C1 segment of cervical spinal cord (tissue), 14 donors: ENCODE measurements at regions not wholly inside any gene's neighbourhood (a gene's known extent, or its start where the extent isn't known, plus 50 kb on each side); places are given as distances from the start of the nearest gene placed in this dataset.
A peak's percentile ranks its signal among the peaks of the same experiment; 100 is the strongest.
"Not testable (repeated sequence)": the region's sequence is repeated elsewhere in the genome, so short reads cannot be mapped to it uniquely, and the experiment has no call there.

Source experiments
- DNase-seq, 14 donors: peaks; one replicate each; lab custom pipeline; 2025; lab: John Stamatoyannopoulos, UW

DNA sequence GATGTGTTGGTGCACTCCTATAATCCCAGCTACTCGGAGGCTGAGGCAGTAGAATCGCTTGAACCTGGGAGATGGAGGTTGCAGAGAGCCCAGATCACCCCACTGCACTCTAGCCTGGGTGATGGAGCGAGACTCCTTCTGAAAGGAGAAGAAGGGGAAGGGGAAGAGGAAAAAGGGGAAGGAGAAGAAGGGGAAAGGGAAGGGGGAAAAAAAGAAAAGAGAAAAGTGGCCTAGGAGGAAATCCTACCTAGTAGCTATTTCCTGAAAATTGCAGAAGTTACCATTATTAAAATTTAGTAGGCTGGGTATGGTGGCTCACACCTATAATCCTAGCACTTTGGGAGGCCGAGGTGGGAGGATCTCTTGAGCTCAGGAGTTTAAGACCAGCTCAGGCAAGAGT lies 67.4 kb downstream of the ARRDC3 start:
- no peak for DNase-seq

- peak in 10 of 14 donors; percentile 4 to 63 (median 16) for DNase-seq
Measured at GRCh38 chr5:91313757-91314673, 69.1 kb downstream of the ARRDC3 start.

DNA sequence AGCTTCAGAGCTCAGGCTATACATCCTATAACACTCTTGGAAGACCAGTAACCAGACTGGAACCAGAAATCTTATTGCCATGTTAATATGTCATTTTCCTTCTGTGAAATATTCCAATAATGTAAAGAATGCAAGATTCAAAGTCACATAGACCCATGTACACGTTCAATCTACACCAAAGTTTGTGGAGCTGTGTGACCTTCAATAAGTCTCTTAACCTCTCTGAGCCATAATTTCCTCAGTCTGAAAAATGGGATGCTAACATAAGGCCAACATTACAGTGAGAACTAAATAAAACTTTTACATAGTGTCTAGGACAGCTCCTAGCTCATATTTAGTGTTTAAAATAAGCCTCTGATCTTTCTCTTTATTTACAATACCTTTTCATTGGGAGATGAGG lies 70.4 kb downstream of the ARRDC3 start:
- DNase-seq, result no peak

GRCh38 chr5:91311697-91312501 lies 71.2 kb downstream of the ARRDC3 start:
- DNase-seq, result peak in 12 of 14 donors; percentile 1 to 65 (median 28)

GRCh38 chr5:91311168-91311696 lies 71.9 kb downstream of the ARRDC3 start:
- peak in 2 of 14 donors; percentile 2 to 33 for DNase-seq

DNA sequence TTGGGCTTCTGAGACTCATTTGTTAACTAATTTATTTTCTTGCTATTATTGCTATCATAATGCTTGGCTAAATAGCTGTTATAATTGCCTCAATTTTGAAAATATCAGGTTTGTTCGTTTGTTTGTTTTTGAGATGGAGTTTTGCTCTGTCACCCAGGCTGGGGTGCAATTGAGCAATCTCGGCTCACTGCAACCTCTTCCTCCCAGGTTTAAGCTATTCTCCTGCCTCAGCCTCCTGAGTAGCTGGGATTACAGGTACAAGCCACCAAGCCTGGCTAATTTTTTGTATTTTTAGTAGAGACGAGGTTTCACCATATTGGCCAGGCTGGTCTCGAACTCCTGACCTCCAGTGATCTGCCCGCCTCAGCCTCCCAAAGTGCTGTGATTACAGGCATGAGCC lies 75.0 kb downstream of the ARRDC3 start:
- not testable (repeated sequence) for DNase-seq

DNA sequence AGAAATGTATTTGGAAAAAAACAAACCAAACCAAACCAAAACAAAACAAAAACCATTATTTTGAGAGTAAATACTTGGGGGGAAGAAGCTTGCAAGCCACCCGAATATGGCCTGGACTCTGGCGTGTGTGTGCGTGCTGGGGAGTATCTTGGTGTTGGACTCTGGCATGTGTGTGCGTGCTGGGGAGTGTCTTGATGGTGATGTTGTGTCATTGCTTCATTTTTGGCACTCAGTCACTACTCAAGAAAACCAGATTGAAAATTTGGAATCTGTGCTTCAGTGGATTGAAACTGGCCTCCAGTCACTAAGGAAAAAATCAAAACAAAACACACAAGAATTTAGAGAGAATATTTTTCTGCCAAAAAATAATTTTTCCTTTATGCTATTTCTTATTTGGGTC lies 76.1 kb downstream of the ARRDC3 start:
- no peak for DNase-seq

DNA sequence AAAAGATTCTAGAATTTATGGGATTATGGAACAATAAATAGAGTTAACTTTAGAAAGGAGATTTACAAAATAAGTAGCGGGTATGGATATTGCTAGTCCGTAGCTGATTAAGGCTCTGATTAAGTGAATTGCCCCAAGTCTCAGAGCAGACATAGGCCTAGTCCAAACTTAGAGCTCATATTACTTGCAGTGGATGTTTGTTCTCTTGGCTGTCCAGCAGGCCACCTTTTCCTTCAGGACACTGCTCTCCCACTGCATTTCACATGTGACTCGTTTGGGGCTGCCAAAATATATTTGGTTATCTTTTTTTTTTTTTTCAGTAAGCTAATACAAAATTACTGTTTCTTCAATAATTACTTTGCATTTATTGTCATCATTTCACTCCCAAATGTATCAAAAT lies 76.6 kb downstream of the ARRDC3 start:
- DNase-seq, result no peak

DNA sequence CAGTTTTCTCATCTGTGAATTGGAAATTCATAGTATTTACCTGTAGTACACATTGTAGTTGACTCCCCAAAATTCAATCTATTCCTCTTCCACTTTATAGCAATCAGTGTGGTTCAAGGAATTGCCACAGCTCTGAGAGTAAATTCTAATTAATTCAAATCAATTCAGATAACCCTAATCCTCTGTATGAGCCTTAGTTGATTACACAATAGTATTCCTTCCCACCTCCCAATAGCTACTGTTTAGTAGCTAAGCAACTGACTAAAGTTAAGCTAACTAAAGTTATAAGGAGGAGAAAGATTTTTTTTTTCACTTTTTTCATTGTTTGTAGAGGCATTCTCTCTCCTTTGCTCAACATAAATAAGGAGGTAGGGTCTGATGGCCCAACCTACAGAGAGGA lies 77.5 kb downstream of the ARRDC3 start:
- DNase-seq, result no peak

DNA sequence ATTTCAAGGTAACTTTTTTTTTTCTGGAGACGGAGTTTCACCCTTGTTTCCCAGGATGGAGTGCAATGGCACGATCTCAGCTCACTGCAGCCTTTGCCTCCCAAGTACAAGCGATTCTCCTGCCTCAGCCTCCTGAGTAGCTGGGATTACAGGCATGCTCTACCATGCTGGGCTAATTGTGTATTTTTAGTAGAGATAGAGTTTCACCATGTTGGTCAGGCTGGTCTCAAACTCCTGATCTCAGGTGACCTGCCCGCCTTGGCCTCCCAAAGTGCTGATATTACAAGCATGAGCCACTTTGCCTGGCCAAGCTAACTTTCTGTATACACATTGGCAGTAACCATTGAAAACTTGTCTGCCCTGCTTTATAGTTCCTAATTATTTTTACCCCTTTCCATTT lies 79.1 kb downstream of the ARRDC3 start:
- not testable (repeated sequence) for DNase-seq

DNA sequence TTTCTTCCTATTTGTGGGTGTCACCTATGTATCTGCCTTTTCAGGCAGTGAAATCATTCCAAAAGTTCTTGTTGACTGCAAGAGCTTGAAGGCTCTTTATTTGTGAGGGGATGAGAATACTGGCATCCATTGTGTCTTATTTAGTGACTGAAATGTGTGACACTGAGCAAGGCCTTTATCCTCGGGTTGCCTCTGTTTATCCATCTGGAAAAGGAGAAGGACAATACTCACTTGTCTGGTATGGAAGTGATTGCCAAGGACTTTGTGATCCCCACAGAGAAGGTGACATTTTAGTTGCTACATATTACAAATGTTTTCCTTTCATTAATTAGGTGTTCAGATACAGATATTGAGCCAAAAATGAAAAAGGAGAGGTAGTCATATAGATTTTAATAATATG lies 80.2 kb downstream of the ARRDC3 start:
- peak in 6 of 14 donors; percentile 5 to 31 (median 18) for DNase-seq

DNA sequence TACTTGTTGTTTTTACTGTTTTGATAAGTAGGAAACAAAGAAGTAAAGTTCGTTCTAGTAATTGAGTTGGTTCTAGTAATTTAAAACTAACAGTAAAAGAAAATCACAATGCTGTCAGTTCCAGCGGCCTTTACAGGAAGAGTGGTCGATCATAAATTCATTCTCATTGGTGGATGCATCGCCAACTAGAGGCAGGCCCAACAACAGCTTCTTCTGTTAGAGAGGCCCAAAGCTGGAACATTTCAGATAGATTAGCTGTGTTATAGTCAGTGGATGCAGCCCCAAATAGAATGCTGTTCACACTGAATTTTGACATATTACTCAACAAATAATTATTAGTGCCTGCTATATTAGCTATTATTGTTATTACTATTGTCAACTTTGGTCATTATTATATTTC lies 80.8 kb downstream of the ARRDC3 start:
- no peak for DNase-seq

- DNase-seq, result no peak
Measured at GRCh38 chr5:91301106-91301846, 81.8 kb downstream of the ARRDC3 start.

- no peak for DNase-seq
Measured at GRCh38 chr5:91297994-91298393, 85.1 kb downstream of the ARRDC3 start.

- peak in 5 of 14 donors; percentile 0 to 46 (median 19) for DNase-seq
Measured at GRCh38 chr5:91296674-91297143, 86.4 kb downstream of the ARRDC3 start.

GRCh38 chr5:91296102-91296501 lies 87.0 kb downstream of the ARRDC3 start:
- not testable (repeated sequence) for DNase-seq

DNA sequence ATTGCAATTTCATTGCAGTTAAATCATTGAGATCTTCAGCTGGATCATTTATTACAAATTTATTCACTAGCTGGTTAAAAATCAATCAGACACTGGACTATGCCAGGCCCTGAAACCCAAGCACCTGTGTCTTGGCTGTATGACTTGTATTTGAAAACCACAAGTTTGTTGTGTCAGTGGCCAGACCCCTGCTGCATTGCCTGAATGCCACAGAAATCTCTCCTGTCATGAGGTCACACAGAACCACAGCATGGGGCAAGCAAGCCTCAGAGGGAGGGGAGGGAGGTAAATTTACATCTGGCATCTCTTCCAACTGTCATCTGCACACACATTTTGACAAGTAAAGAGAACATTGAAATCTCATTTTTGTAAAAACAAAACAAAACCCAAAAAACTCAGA lies 90.0 kb downstream of the ARRDC3 start:
- DNase-seq, result no peak

GRCh38 chr5:91291628-91292569 lies 91.2 kb downstream of the ARRDC3 start:
- DNase-seq, result no peak

- no peak for DNase-seq
Measured at GRCh38 chr5:91288118-91288916, 94.8 kb downstream of the ARRDC3 start.
